ENCODE measurements at regions not wholly inside any gene's neighbourhood (a gene's known extent, or its start where the extent isn't known, plus 50 kb on each side); places are given as distances from the start of the nearest gene placed in this dataset.

DNA sequence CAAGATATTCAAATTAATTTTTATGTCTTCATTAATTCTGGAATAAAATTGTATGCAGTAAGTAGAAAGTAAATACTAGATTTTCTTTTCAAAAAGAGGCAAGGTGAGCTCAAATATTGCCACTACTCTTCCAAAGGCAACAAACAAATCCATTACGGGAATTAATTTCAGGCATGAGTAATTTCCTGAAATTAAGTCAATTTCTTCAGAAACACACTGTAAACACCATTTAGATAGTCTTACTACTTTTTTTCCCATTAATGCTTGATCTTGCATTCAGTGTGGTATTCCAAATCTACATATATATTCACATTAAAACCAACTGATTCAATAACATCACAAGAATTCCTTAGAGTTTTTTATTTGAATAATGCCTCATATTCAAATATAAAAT is 1274.0 kb upstream of the CRIM1 start:
- TF ChIP-seq, protein P1, sequence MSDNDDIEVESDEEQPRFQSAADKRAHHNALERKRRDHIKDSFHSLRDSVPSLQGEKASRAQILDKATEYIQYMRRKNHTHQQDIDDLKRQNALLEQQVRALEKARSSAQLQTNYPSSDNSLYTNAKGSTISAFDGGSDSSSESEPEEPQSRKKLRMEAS (IDR thresholded peaks at IDR 0.05; ENCODE audit: low read depth, low read length) = no peak
- TF ChIP-seq, protein P2, sequence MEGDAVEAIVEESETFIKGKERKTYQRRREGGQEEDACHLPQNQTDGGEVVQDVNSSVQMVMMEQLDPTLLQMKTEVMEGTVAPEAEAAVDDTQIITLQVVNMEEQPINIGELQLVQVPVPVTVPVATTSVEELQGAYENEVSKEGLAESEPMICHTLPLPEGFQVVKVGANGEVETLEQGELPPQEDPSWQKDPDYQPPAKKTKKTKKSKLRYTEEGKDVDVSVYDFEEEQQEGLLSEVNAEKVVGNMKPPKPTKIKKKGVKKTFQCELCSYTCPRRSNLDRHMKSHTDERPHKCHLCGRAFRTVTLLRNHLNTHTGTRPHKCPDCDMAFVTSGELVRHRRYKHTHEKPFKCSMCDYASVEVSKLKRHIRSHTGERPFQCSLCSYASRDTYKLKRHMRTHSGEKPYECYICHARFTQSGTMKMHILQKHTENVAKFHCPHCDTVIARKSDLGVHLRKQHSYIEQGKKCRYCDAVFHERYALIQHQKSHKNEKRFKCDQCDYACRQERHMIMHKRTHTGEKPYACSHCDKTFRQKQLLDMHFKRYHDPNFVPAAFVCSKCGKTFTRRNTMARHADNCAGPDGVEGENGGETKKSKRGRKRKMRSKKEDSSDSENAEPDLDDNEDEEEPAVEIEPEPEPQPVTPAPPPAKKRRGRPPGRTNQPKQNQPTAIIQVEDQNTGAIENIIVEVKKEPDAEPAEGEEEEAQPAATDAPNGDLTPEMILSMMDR (IDR thresholded peaks at IDR 0.05; ENCODE audit: low read depth, low read length) = no peak
- TF ChIP-seq POLR2A (IDR thresholded peaks at IDR 0.05; ENCODE audit: extremely low read depth, insufficient read length) = no peak
- TF ChIP-seq MYC (IDR thresholded peaks at IDR 0.05; ENCODE audit: low read depth, low read length) = no peak
